Esophagus squamous epithelium (tissue), 5 donors: ENCODE measurements at regions not wholly inside any gene's neighbourhood (a gene's known extent, or its start where the extent isn't known, plus 50 kb on each side); places are given as distances from the start of the nearest gene placed in this dataset.
A peak's percentile ranks its signal among the peaks of the same experiment; 100 is the strongest.
"Not testable (repeated sequence)": the region's sequence is repeated elsewhere in the genome, so short reads cannot be mapped to it uniquely, and the experiment has no call there.

ENCODE experiments used
- DNase-seq: peaks from one replicate; lab custom pipeline; 2025; lab: John Stamatoyannopoulos, UW
- H3K27ac ChIP-seq, 4 donors: fragments of 200-600 bp; sonication (generic); one replicate each; pipeline ENCODE4 v1.5.1; 2016 to 2019; ENCODE audit warnings: mild to moderate bottlenecking in 1 of 4
- H3K27me3 ChIP-seq, 4 donors: fragments of 200-600 bp; sonication (generic); 1 replicate in 3 of 4; 2 replicates in 1 of 4; pipeline versions ENCODE4 v1.5.1 to v1.6.0; 2017 to 2021; ENCODE audit warnings: antibody characterized with exemption in 1 of 4
- H3K36me3 ChIP-seq, 3 donors: fragments of 200-600 bp; sonication (generic); one replicate each; pipeline ENCODE4 v1.5.1; 2016 to 2019
- H3K4me1 ChIP-seq, 3 donors: fragments of 200-600 bp; sonication (generic); one replicate each; pipeline ENCODE4 v1.5.1; 2017 to 2019
- H3K4me3 ChIP-seq, 4 donors: fragments of 200-600 bp; sonication (generic); 1 replicate in 3 of 4; 2 replicates in 1 of 4; pipeline ENCODE4 v1.5.1; 2016 to 2019; ENCODE audit warnings: mild to moderate bottlenecking in 2 of 4, moderate library complexity in 1 of 4
- H3K9me3 ChIP-seq, 3 donors: fragments of 200-600 bp; sonication (generic); one replicate each; pipeline ENCODE4 v1.5.1; 2016 to 2019
- POLR2A ChIP-seq, 4 donors: fragments of 450-650 bp; IDR thresholded peaks; one replicate each; pipeline ENCODE4 v1.6.1; 2017; ENCODE audit warnings: antibody characterized with exemption in 4 of 4, mild to moderate bottlenecking in 4 of 4, moderate library complexity in 3 of 4
- WGBS, 2 donors: methylation state at CpG; one replicate each; pipeline ENCODE4 v1.1.5; 2018; 5-methylcytosine and 5-hydroxymethylcytosine counted together
- intact Hi-C: fragments of 100-400 bp; cut with DNase I; formaldehyde crosslinking; loops from one replicate; pipeline ENCODE4 v1.15.0; 2022
- donor health status: DM: yes; HTN: yes; CAD: no.

- H3K27ac ChIP-seq, H3K9me3 ChIP-seq, H3K27me3 ChIP-seq, H3K4me3 ChIP-seq, DNase-seq, H3K36me3 ChIP-seq, H3K4me1 ChIP-seq, intact Hi-C loops: not testable (repeated sequence)
- 71 to 80% methylated on average over 3 to 4 of the region's 4 CpGs for WGBS, 2 donors
These were observed 64.8 kb downstream of the B4GALT7 start for GRCh38 chr5:177664737-177665136.

- H3K36me3 ChIP-seq, H3K27ac ChIP-seq, intact Hi-C loops, H3K27me3 ChIP-seq, DNase-seq, H3K4me3 ChIP-seq, H3K4me1 ChIP-seq, H3K9me3 ChIP-seq: not testable (repeated sequence)
- WGBS, 2 donors: 78 to 80% methylated on average over 1 to 5 of the region's 6 CpGs
These were observed 65.2 kb downstream of the B4GALT7 start for GRCh38 chr5:177665172-177665571.

- H3K27ac ChIP-seq, H3K36me3 ChIP-seq, H3K27me3 ChIP-seq, H3K4me3 ChIP-seq, DNase-seq, intact Hi-C loops, H3K9me3 ChIP-seq: not testable (repeated sequence)
- peaks cover 0 to 12% (median 0%) of the 10 kb centered on the region in 3 donors for H3K4me1 ChIP-seq
- WGBS, 2 donors: 97 to 100% methylated on average over 2 of the region's 3 CpGs
These were observed 66.0 kb downstream of the B4GALT7 start for GRCh38 chr5:177665960-177666359.

- H3K27me3 ChIP-seq, H3K27ac ChIP-seq, intact Hi-C loops, H3K9me3 ChIP-seq, DNase-seq, H3K36me3 ChIP-seq: not testable (repeated sequence)
- WGBS, 2 donors: no CpG with 5 or more reads among the region's 37 CpGs
- H3K4me1 ChIP-seq: peaks cover 0 to 12% (median 0%) of the 10 kb centered on the region in 3 donors
- peak overlapping the region in 2 of 4 donors; percentile 36 to 58 for H3K4me3 ChIP-seq
These were observed 71.3 kb downstream of the B4GALT7 start for GRCh38 chr5:177671035-177671754.

GRCh38 chr5:177671755-177672690, 72.1 kb downstream of the B4GALT7 start:
- H3K9me3 ChIP-seq, intact Hi-C loops, DNase-seq, H3K27me3 ChIP-seq, H3K36me3 ChIP-seq: not testable (repeated sequence)
- Histone ChIP-seq H3K4me3 (peak overlapping the region; percentile 43 to 79 (median 52)), H3K27ac (peak overlapping the region in 3 of 4 donors; percentile 65 to 75 (median 65)), H3K4me1 (peaks cover 0 to 12% (median 0%) of the 10 kb centered on the region in 3 donors)
- peak in 1 of 4 donors; percentile 41 for TF ChIP-seq POLR2A (IDR thresholded peaks at IDR 0.05)
- WGBS, 2 donors: no CpG with 5 or more reads among the region's 110 CpGs
